GM18498 (cell line): ENCODE measurements at regions not wholly inside any gene's neighbourhood (a gene's known extent, or its start where the extent isn't known, plus 50 kb on each side); places are given as distances from the start of the nearest gene placed in this dataset.

Experiments used
- ATAC-seq: cut with Tn5 transposase; IDR thresholded peaks from one replicate; pipeline ENCODE4 v1.9.1; 2021; ENCODE audit warnings: mild to moderate bottlenecking, moderate library complexity; ENCODE audit not compliant: unreplicated experiment

- no peak for ATAC-seq
Observed at GRCh38 chr5:13569090-13569715, 375.3 kb downstream of the DNAH5 start.

- no peak for ATAC-seq
Observed at GRCh38 chr5:13567819-13568218, 376.7 kb downstream of the DNAH5 start.

- no peak for ATAC-seq
Observed at GRCh38 chr5:13566871-13567339, 377.6 kb downstream of the DNAH5 start.

GRCh38 chr5:13558408-13558807 is 386.1 kb downstream of the DNAH5 start:
- ATAC-seq = no peak

GRCh38 chr5:13553896-13554295 is 390.6 kb downstream of the DNAH5 start:
- no peak for ATAC-seq

GRCh38 chr5:13552361-13552760 is 392.1 kb downstream of the DNAH5 start:
- no peak for ATAC-seq

- ATAC-seq = no peak
Observed at GRCh38 chr5:13551645-13552044, 392.8 kb downstream of the DNAH5 start.

GRCh38 chr5:13540168-13540750 is 404.2 kb downstream of the DNAH5 start:
- ATAC-seq = no peak

- ATAC-seq = no peak
Observed at GRCh38 chr5:13536933-13537332, 407.6 kb downstream of the DNAH5 start.

GRCh38 chr5:13533833-13534232 is 410.7 kb downstream of the DNAH5 start:
- no peak for ATAC-seq

GRCh38 chr5:13529300-13529699 is 415.2 kb downstream of the DNAH5 start:
- ATAC-seq = no peak

- no peak for ATAC-seq
Observed at GRCh38 chr5:13524936-13525335, 419.6 kb downstream of the DNAH5 start.

- no peak for ATAC-seq
Observed at GRCh38 chr5:13519131-13519530, 425.4 kb downstream of the DNAH5 start.

GRCh38 chr5:13516195-13516594 is 428.3 kb downstream of the DNAH5 start:
- ATAC-seq = no peak

- ATAC-seq = no peak
Observed at GRCh38 chr5:13511442-13511841, 433.0 kb downstream of the DNAH5 start.

GRCh38 chr5:13510616-13511015 is 433.9 kb downstream of the DNAH5 start:
- ATAC-seq = no peak

- no peak for ATAC-seq
Observed at GRCh38 chr5:13508559-13508958, 435.9 kb downstream of the DNAH5 start.

GRCh38 chr5:13505326-13505725 is 439.2 kb downstream of the DNAH5 start:
- ATAC-seq = no peak

- ATAC-seq = no peak
Observed at GRCh38 chr5:13503017-13503416, 441.5 kb downstream of the DNAH5 start.

- ATAC-seq = no peak
Observed at GRCh38 chr5:13501176-13501575, 443.3 kb downstream of the DNAH5 start.

- ATAC-seq = no peak
Observed at GRCh38 chr5:13498279-13498678, 446.2 kb downstream of the DNAH5 start.

GRCh38 chr5:13488254-13488931 is 456.1 kb downstream of the DNAH5 start:
- no peak for ATAC-seq
